ENCODE measurements at regions not wholly inside any gene's neighbourhood (a gene's known extent, or its start where the extent isn't known, plus 50 kb on each side); places are given as distances from the start of the nearest gene placed in this dataset.

DNA sequence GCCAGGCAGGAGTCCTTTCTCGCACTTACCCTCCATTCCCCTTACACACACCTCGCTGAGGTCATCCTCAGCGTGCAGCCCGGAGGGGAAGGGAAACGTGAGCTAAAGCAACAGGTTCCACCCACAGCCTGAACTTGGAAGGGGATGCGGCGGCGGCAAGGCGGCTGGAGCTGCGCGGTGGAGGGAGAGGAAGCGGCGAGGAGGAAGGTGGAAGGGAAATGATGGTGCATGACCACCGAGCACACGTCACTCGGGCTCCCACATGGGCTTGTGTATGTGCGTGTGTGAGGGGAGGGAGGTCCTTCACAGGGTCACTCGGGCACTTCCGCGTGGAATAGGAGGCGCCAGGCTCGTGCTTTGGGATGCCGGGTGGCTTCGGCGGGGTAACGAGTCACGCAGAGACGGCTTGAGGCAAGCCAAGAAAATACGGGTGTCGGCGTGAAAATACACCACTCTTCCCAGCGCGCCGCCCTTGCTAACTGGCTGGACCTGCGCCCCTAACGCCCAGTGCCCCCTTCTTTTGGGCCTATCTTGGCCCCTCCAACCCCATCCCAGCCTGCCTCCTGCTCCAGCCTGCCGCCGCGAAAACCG, 225.5 kb upstream of the IL12A start:
- TF ChIP-seq, protein P1, sequence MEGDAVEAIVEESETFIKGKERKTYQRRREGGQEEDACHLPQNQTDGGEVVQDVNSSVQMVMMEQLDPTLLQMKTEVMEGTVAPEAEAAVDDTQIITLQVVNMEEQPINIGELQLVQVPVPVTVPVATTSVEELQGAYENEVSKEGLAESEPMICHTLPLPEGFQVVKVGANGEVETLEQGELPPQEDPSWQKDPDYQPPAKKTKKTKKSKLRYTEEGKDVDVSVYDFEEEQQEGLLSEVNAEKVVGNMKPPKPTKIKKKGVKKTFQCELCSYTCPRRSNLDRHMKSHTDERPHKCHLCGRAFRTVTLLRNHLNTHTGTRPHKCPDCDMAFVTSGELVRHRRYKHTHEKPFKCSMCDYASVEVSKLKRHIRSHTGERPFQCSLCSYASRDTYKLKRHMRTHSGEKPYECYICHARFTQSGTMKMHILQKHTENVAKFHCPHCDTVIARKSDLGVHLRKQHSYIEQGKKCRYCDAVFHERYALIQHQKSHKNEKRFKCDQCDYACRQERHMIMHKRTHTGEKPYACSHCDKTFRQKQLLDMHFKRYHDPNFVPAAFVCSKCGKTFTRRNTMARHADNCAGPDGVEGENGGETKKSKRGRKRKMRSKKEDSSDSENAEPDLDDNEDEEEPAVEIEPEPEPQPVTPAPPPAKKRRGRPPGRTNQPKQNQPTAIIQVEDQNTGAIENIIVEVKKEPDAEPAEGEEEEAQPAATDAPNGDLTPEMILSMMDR (IDR thresholded peaks at IDR 0.05; ENCODE audit: low read depth, low read length): no peak
- TF ChIP-seq POLR2A (IDR thresholded peaks at IDR 0.05; ENCODE audit: extremely low read depth, insufficient read length) (no peak), MYC (IDR thresholded peaks at IDR 0.05; ENCODE audit: low read depth, low read length) (no peak)
- TF ChIP-seq, protein P2, sequence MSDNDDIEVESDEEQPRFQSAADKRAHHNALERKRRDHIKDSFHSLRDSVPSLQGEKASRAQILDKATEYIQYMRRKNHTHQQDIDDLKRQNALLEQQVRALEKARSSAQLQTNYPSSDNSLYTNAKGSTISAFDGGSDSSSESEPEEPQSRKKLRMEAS (IDR thresholded peaks at IDR 0.05; ENCODE audit: low read depth, low read length): no peak

All from NB4 (cell line).